Natural killer cell (primary cell): ENCODE measurements at regions not wholly inside any gene's neighbourhood (a gene's known extent, or its start where the extent isn't known, plus 50 kb on each side); places are given as distances from the start of the nearest gene placed in this dataset.

Source experiments
- ATAC-seq, 3 donors: fragments of 150-1000 bp in 2 of 3; fragments of 200-7000 bp in 1 of 3; cut with Tn5 transposase; 1 replicate in 1 of 3; 2 replicates in 2 of 3; pipeline ENCODE4 v1.10.0; 2021; ENCODE audit warnings: mild to moderate bottlenecking in 2 of 3, moderate library complexity in 2 of 3
- DNase-seq, 2 donors: peaks; one replicate each; pipeline versions ENCODE4 v3.0.0 to v3.0.0-alpha.2; 2013 to 2021; ENCODE audit warnings: mixed read lengths in 1 of 2
- H3K27ac ChIP-seq: one replicate; pipeline ENCODE4 v1.5.1; 2013; ENCODE audit warnings: mild to moderate bottlenecking, low read length
- H3K27me3 ChIP-seq: one replicate; pipeline ENCODE4 v1.6.1; 2013; ENCODE audit warnings: low read length; ENCODE audit not compliant: control insufficient read depth, insufficient read depth
- H3K36me3 ChIP-seq: one replicate; pipeline ENCODE4 v1.6.1; 2013; ENCODE audit warnings: low read length; ENCODE audit not compliant: control insufficient read depth, insufficient read depth
- H3K4me1 ChIP-seq: one replicate; pipeline ENCODE4 v1.6.1; 2013; ENCODE audit warnings: low read length; ENCODE audit not compliant: control insufficient read depth, insufficient read depth
- H3K4me3 ChIP-seq: one replicate; pipeline ENCODE4 v1.5.1; 2013; ENCODE audit warnings: low read length
- H3K9me3 ChIP-seq: one replicate; pipeline ENCODE4 v1.6.1; 2013; ENCODE audit warnings: low read length; ENCODE audit not compliant: control insufficient read depth, insufficient read depth
- H3K27ac Mint-ChIP-seq, 2 donors: one replicate each; pipeline ENCODE4 v1.8.0; 2022; ENCODE audit warnings: mild to moderate bottlenecking in 2 of 2, mixed read lengths in 2 of 2, moderate library complexity in 1 of 2
- H3K27me3 Mint-ChIP-seq, 2 donors: one replicate each; pipeline ENCODE4 v1.8.0; 2022; ENCODE audit warnings: low read depth in 2 of 2, mixed read lengths in 2 of 2
- H3K36me3 Mint-ChIP-seq: one replicate; pipeline ENCODE4 v1.8.0; 2022; ENCODE audit warnings: mixed read lengths
- H3K4me1 Mint-ChIP-seq, 2 donors: one replicate each; pipeline ENCODE4 v1.8.0; 2022; ENCODE audit warnings: mixed read lengths in 2 of 2
- H3K4me3 Mint-ChIP-seq: one replicate; pipeline ENCODE4 v1.8.0; 2022; ENCODE audit warnings: mild to moderate bottlenecking, moderate library complexity, mixed read lengths
- H3K9me3 Mint-ChIP-seq, 2 donors: one replicate each; pipeline ENCODE4 v1.8.0; 2022; ENCODE audit warnings: mixed read lengths in 2 of 2
- CTCF ChIP-seq: fragments of 200-600 bp; IDR thresholded peaks from one replicate; pipeline ENCODE4 v1.8.0; 2022; ENCODE audit warnings: antibody characterized with exemption
- WGBS: methylation state at CpG from one replicate; pipeline ENCODE4 v1.1.7; 2013; ENCODE audit warnings: missing lambda C conversion rate; ENCODE audit not compliant: insufficient coverage; 5-methylcytosine and 5-hydroxymethylcytosine counted together
- intact Hi-C: fragments of 100-400 bp; cut with micrococcal nuclease; formaldehyde crosslinking; loops from one replicate; pipeline ENCODE4 v1.14.2; 2022

DNA sequence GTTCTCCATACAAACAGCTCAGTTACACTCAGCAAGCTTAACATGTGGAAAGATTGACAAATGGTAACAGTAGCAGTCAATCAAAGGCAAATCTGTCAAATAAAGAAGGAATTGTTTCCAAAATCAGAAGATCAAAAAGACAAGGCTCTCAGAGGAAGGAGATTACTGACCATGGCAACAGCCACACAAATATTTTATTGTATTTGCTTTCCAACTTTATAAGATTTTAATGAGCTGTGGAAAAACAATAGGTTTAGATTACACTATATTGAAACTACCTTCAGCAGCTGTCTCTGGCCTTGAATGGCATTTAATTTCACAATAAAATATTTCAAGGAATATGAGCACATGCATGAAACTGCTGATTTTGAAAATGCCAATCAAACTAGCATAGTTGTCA is 1143.9 kb upstream of the GJE1 start:
- Histone ChIP-seq H3K36me3 (no peaks in the 10 kb centered on the region), H3K4me3 (no peak overlapping the region), H3K4me1 (no peaks in the 10 kb centered on the region), H3K27ac (no peak overlapping the region), H3K27me3 (no peaks in the 10 kb centered on the region), H3K9me3 (no peaks in the 10 kb centered on the region)
- Mint-ChIP-seq H3K9me3 (peaks cover 9 to 12% of the 10 kb centered on the region in 2 donors), H3K4me3 (no peak overlapping the region), H3K36me3 (no peaks in the 10 kb centered on the region), H3K27ac (no peak overlapping the region), H3K4me1 (no peaks in the 10 kb centered on the region), H3K27me3 (no peaks in the 10 kb centered on the region)
- intact Hi-C loops = no loop called here
- DNase-seq (no peak), ATAC-seq (no peak)
- TF ChIP-seq CTCF = no peak

DNA sequence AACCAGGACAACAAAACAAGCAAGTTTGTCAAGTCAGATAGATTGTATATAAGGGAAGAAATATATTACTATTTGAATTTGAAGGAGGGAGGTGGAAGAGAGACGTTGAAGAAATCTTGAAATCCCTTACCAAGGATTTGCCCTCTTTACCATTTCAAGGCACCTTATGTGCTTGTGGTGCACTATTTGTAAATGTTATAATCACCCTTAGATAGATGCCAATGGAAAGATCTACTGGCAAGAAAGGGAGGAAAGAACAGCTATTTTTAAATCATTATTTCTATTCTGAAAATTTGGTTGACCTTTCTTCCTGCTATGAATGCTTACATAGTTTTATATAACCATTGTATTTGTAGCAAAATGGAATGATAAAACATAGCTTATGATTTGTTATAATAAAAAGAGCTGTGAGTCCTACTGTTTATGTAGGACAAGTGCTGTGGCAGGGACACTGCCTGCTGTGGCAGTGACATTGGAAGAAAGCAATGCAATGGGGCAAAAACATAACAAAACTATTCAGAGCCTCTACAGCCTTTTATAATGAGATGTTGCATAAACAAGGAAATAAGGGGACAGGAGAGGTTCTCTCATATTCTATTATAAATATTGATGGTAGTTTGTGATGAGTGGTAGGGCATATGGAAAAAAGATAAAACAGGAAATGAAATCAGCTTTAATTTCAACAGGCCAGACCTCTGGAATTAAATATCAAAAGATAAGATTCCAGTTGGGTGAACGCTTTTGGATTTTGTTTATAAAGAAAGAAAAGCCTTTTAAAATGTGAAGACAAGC is 1145.2 kb upstream of the GJE1 start:
- TF ChIP-seq CTCF = no peak
- Mint-ChIP-seq H3K36me3 (no peaks in the 10 kb centered on the region), H3K27ac (no peak overlapping the region), H3K27me3 (no peaks in the 10 kb centered on the region), H3K4me1 (no peaks in the 10 kb centered on the region), H3K9me3 (peaks cover 9 to 10% of the 10 kb centered on the region in 2 donors), H3K4me3 (no peak overlapping the region)
- Histone ChIP-seq H3K9me3 (no peaks in the 10 kb centered on the region), H3K36me3 (no peaks in the 10 kb centered on the region), H3K27me3 (no peaks in the 10 kb centered on the region), H3K4me3 (no peak overlapping the region), H3K4me1 (no peaks in the 10 kb centered on the region), H3K27ac (no peak overlapping the region)
- ATAC-seq (no peak), DNase-seq (no peak)
- WGBS = no CpG with 5 or more reads among the region's 2 CpGs
- intact Hi-C loops = no loop called here

DNA sequence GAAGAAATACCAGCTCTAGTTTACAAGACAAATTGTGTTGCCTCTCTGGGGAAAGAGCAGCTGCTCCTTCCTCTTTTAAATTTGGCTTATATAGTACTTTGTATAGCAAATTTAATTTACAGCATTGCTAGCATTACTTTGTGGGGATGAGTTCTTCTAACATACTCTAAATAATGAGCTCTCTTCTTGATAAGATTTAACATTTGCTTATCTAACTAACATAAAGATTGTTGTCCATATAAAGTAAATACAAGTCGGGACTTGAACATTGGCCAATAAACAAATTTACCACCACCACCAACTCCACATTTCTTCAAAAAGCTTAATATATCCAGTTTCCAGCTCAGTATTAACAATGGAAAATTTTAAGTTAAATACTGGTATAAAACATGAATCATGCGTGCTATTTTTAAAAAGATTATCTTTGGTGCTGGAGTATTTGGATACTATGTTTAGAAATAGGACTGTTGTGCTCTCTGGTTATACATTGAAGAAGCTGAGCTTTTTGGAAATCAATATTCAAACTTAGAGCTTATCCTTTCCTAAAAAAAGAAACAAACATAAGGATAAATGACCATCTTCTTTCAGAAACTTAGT is 1146.9 kb upstream of the GJE1 start:
- H3K27ac ChIP-seq = no peak overlapping the region
- H3K36me3 Mint-ChIP-seq = no peaks in the 10 kb centered on the region
- H3K4me1 ChIP-seq = no peaks in the 10 kb centered on the region
- no peak for TF ChIP-seq CTCF
- H3K4me3 ChIP-seq = no peak overlapping the region
- no peaks in the 10 kb centered on the region for H3K27me3 Mint-ChIP-seq
- no peak overlapping the region for H3K4me3 Mint-ChIP-seq
- WGBS = 83% methylated on average over 2 of the region's 2 CpGs
- no peak for ATAC-seq
- H3K9me3 Mint-ChIP-seq = peaks cover 6 to 8% of the 10 kb centered on the region in 2 donors
- intact Hi-C loops = no loop called here
- H3K4me1 Mint-ChIP-seq = no peaks in the 10 kb centered on the region
- no peak overlapping the region for H3K27ac Mint-ChIP-seq
- no peaks in the 10 kb centered on the region for H3K36me3 ChIP-seq
- H3K27me3 ChIP-seq = no peaks in the 10 kb centered on the region
- H3K9me3 ChIP-seq = no peaks in the 10 kb centered on the region
- no peak for DNase-seq
